OCI-LY7 (cell line): ENCODE measurements at regions not wholly inside any gene's neighbourhood (a gene's known extent, or its start where the extent isn't known, plus 50 kb on each side); places are given as distances from the start of the nearest gene placed in this dataset.

Experiments
- BruUV-seq: library from RNA; stranded (reverse); fragments of 400-500 nt; replicated peaks from 2 replicates; lab custom pipeline; 2021; lab: Mats Ljungman, UMichigan
- CTCF ChIA-PET: fragments of 300-600 bp; sonication (Branson Sonifier 250); formaldehyde crosslinking; loops from one replicate; lab custom pipeline; 2022; ENCODE audit warnings: antibody characterized with exemption; ENCODE audit not compliant: unreplicated experiment; lab: Charles Lee
- POLR2A ChIA-PET: fragments of 300-600 bp; sonication (Branson Sonifier 250); formaldehyde crosslinking; loops from one replicate; lab custom pipeline; 2022; ENCODE audit warnings: antibody characterized with exemption; lab: Charles Lee
- DNase-seq: peaks from one replicate; pipeline ENCODE4 v3.0.0-alpha.2; 2015; ENCODE audit warnings: low spot score
- H2AFZ ChIP-seq: fragments of 200-600 bp; sonication (generic), shearing (Covaris generic); 2 replicates; pipeline ENCODE4 v1.6.1; 2014; ENCODE audit warnings: mild to moderate bottlenecking, antibody characterized with exemption, low read length, moderate library complexity
- H3K27ac ChIP-seq: fragments of 200-600 bp; sonication (generic); 2 replicates; pipeline ENCODE4 v1.5.1; 2014; ENCODE audit warnings: mixed run types, low read depth, mild to moderate bottlenecking, moderate library complexity, low read length, inconsistent platforms; ENCODE audit not compliant: poor library complexity, severe bottlenecking
- H3K36me3 ChIP-seq: fragments of 200-600 bp; sonication (generic); 2 replicates; pipeline ENCODE4 v1.6.1; 2014; ENCODE audit warnings: mild to moderate bottlenecking, antibody characterized with exemption, low read length, moderate library complexity, mixed read lengths; ENCODE audit not compliant: insufficient read depth
- H3K4me1 ChIP-seq: fragments of 200-600 bp; sonication (generic); 2 replicates; pipeline ENCODE4 v1.5.1; 2014; ENCODE audit warnings: mild to moderate bottlenecking, low read length; ENCODE audit not compliant: insufficient read depth, poor library complexity, severe bottlenecking
- H3K4me2 ChIP-seq: fragments of 200-600 bp; sonication (generic); 2 replicates; pipeline ENCODE4 v1.6.1; 2014; ENCODE audit warnings: mild to moderate bottlenecking, low read length
- H3K4me3 ChIP-seq: fragments of 200-600 bp; sonication (generic); 2 replicates; pipeline ENCODE4 v1.5.1; 2014; ENCODE audit warnings: mild to moderate bottlenecking, low read depth, low read length; ENCODE audit not compliant: poor library complexity, severe bottlenecking
- H3K79me2 ChIP-seq: fragments of 200-600 bp; sonication (generic); 2 replicates; pipeline ENCODE4 v1.6.1; 2016; ENCODE audit warnings: low read depth, mild to moderate bottlenecking, low read length, moderate library complexity, mixed read lengths; ENCODE audit not compliant: insufficient read depth
- H3K9me2 ChIP-seq: fragments of 200-600 bp; sonication (generic); 2 replicates; pipeline ENCODE4 v1.6.1; 2016; ENCODE audit warnings: mild to moderate bottlenecking, low read length, mixed read lengths; ENCODE audit not compliant: insufficient read depth
- H3K9me3 ChIP-seq: fragments of 200-600 bp; sonication (generic); 2 replicates; pipeline ENCODE4 v1.6.1; 2014; ENCODE audit warnings: mild to moderate bottlenecking, mixed run types, low read length, mixed read lengths
- H4K20me1 ChIP-seq: fragments of 200-600 bp; sonication (generic); 2 replicates; pipeline ENCODE4 v1.6.1; 2014; ENCODE audit warnings: mild to moderate bottlenecking, antibody characterized with exemption, low read length, moderate library complexity, mixed read lengths; ENCODE audit not compliant: insufficient read depth
- CTCF ChIP-seq: fragments of 200-600 bp; sonication (generic); conservative IDR thresholded peaks from 2 replicates; pipeline ENCODE4 v1.5.1; 2014; ENCODE audit warnings: mild to moderate bottlenecking, antibody characterized with exemption, low read length, moderate library complexity, mixed read lengths
- EZH2phosphoT487 ChIP-seq: fragments of 200-600 bp; sonication (generic); IDR thresholded peaks from 2 replicates; pipeline ENCODE4 v1.6.1; 2018; ENCODE audit warnings: low read depth, borderline replicate concordance, mild to moderate bottlenecking, mixed run types, antibody characterized with exemption, low read length, moderate library complexity, mixed read lengths
- intact Hi-C: fragments of 100-400 bp; cut with micrococcal nuclease; formaldehyde crosslinking; loops from one replicate; pipeline ENCODE4 v1.10.0; 2022; ENCODE audit not compliant: unreplicated experiment

- no peaks in the 10 kb centered on the region for H3K36me3 ChIP-seq
- DNase-seq: no peak
- no peaks in the 10 kb centered on the region for H3K4me1 ChIP-seq
- H3K79me2 ChIP-seq: no peaks in the 10 kb centered on the region
- POLR2A ChIA-PET: no interaction called here
- no TSS peak for BruUV-seq
- H4K20me1 ChIP-seq: no peaks in the 10 kb centered on the region
- H3K4me3 ChIP-seq: no peak overlapping the region
- H3K4me2 ChIP-seq: no peak overlapping the region
- no peaks in the 10 kb centered on the region for H3K9me2 ChIP-seq
- H2AFZ ChIP-seq: no peak overlapping the region
- TF ChIP-seq EZH2phosphoT487: no peak
- no peak for TF ChIP-seq CTCF
- H3K9me3 ChIP-seq: no peaks in the 10 kb centered on the region
- intact Hi-C loops: no loop called here
- CTCF ChIA-PET: no interaction called here
- H3K27ac ChIP-seq: no peak overlapping the region
Observed at GRCh38 chr10:64211466-64211865, 690.3 kb downstream of the REEP3 start.

- no peaks in the 10 kb centered on the region for H4K20me1 ChIP-seq
- ChIA-PET POLR2A (no interaction called here), CTCF (no interaction called here)
- TF ChIP-seq CTCF (no peak), EZH2phosphoT487 (no peak)
- no peaks in the 10 kb centered on the region for H3K9me2 ChIP-seq
- no peaks in the 10 kb centered on the region for H3K4me1 ChIP-seq
- H3K9me3 ChIP-seq: no peaks in the 10 kb centered on the region
- H3K79me2 ChIP-seq: no peaks in the 10 kb centered on the region
- no peak overlapping the region for H3K4me3 ChIP-seq
- no TSS peak for BruUV-seq
- intact Hi-C loops: no loop called here
- H3K27ac ChIP-seq: no peak overlapping the region
- no peaks in the 10 kb centered on the region for H3K36me3 ChIP-seq
- H2AFZ ChIP-seq: no peak overlapping the region
- no peak for DNase-seq
- H3K4me2 ChIP-seq: no peak overlapping the region
Observed at GRCh38 chr10:64215088-64215487, 693.9 kb downstream of the REEP3 start.

- no peak for DNase-seq
- H3K4me3 ChIP-seq: no peak overlapping the region
- no peaks in the 10 kb centered on the region for H3K79me2 ChIP-seq
- no peaks in the 10 kb centered on the region for H3K9me3 ChIP-seq
- POLR2A ChIA-PET: no interaction called here
- H3K27ac ChIP-seq: no peak overlapping the region
- intact Hi-C loops: no loop called here
- CTCF ChIA-PET: no interaction called here
- no peaks in the 10 kb centered on the region for H4K20me1 ChIP-seq
- H3K36me3 ChIP-seq: no peaks in the 10 kb centered on the region
- no peaks in the 10 kb centered on the region for H3K4me1 ChIP-seq
- no TSS peak for BruUV-seq
- H3K4me2 ChIP-seq: no peak overlapping the region
- H3K9me2 ChIP-seq: no peaks in the 10 kb centered on the region
- TF ChIP-seq CTCF (no peak), EZH2phosphoT487 (no peak)
- no peak overlapping the region for H2AFZ ChIP-seq
Observed at GRCh38 chr10:64219271-64220025, 698.2 kb downstream of the REEP3 start.
